Activated B cell treated with CpG ODN at 0.5 μM for 24 hours (primary cell): ENCODE measurements at regions not wholly inside any gene's neighbourhood (a gene's known extent, or its start where the extent isn't known, plus 50 kb on each side); places are given as distances from the start of the nearest gene placed in this dataset.
"Not testable (repeated sequence)": the region's sequence is repeated elsewhere in the genome, so short reads cannot be mapped to it uniquely, and the experiment has no call there.

Source experiments
- ATAC-seq: fragments of 200-7000 bp; cut with Tn5 transposase; one replicate; pipeline ENCODE4 v1.10.0; 2021; ENCODE audit warnings: low read depth, mild to moderate bottlenecking, moderate library complexity
- CTCF ChIA-PET: fragments of 350-600 bp; sonication (Branson Sonifier 250); formaldehyde crosslinking; loops from one replicate; lab custom pipeline; 2021; ENCODE audit warnings: antibody characterized with exemption; lab: Charles Lee
- POLR2A ChIA-PET: fragments of 350-600 bp; sonication (Branson Sonifier 250); formaldehyde crosslinking; loops from one replicate; lab custom pipeline; 2021; ENCODE audit warnings: antibody characterized with exemption; lab: Charles Lee
- DNase-seq: peaks from one replicate; pipeline ENCODE4 v3.0.0; 2022
- H3K27ac Mint-ChIP-seq: one replicate; pipeline ENCODE4 v1.8.0; 2020; ENCODE audit warnings: mixed read lengths
- H3K27me3 Mint-ChIP-seq: one replicate; pipeline ENCODE4 v1.8.0; 2021; ENCODE audit warnings: mixed read lengths
- H3K36me3 Mint-ChIP-seq: one replicate; pipeline ENCODE4 v1.8.0; 2021; ENCODE audit warnings: low read depth, mixed read lengths
- H3K4me1 Mint-ChIP-seq: one replicate; pipeline ENCODE4 v1.8.0; 2021; ENCODE audit warnings: mixed read lengths
- H3K4me3 Mint-ChIP-seq: one replicate; pipeline ENCODE4 v1.8.0; 2020; ENCODE audit warnings: mild to moderate bottlenecking, mixed read lengths
- H3K9me3 Mint-ChIP-seq: one replicate; pipeline ENCODE4 v1.8.0; 2020; ENCODE audit warnings: mixed read lengths
- CTCF ChIP-seq: fragments of 200-600 bp; IDR thresholded peaks from one replicate; pipeline ENCODE4 v1.8.0; 2022; ENCODE audit warnings: antibody characterized with exemption, mild to moderate bottlenecking
- intact Hi-C: fragments of 100-400 bp; cut with micrococcal nuclease; formaldehyde crosslinking; loops from one replicate; pipeline ENCODE4 v1.15.1; 2024

- ATAC-seq = no peak
- intact Hi-C loops = no loop called here
- TF ChIP-seq CTCF = no peak
- Mint-ChIP-seq H3K36me3 (no peaks in the 10 kb centered on the region), H3K27me3 (no peaks in the 10 kb centered on the region), H3K27ac (no peak overlapping the region), H3K4me3 (no peak overlapping the region), H3K4me1 (no peaks in the 10 kb centered on the region), H3K9me3 (peaks cover 13% of the 10 kb centered on the region)
- no peak for DNase-seq
- CTCF ChIA-PET = no interaction called here
- POLR2A ChIA-PET = no interaction called here
These were observed 1020.1 kb downstream of the TDRD15 start for GRCh38 chr2:22143840-22144239.

- ChIA-PET CTCF (no interaction called here), POLR2A (no interaction called here)
- Mint-ChIP-seq H3K36me3 (no peaks in the 10 kb centered on the region), H3K4me1 (no peaks in the 10 kb centered on the region), H3K4me3 (no peak overlapping the region), H3K27me3 (no peaks in the 10 kb centered on the region), H3K27ac (no peak overlapping the region), H3K9me3 (peaks cover 5% of the 10 kb centered on the region)
- intact Hi-C loops = no loop called here
- no peak for ATAC-seq
- no peak for DNase-seq
- no peak for TF ChIP-seq CTCF
These were observed 1030.3 kb downstream of the TDRD15 start for GRCh38 chr2:22153931-22154613.

GRCh38 chr2:22156661-22157060, 1032.9 kb downstream of the TDRD15 start:
- H3K36me3 Mint-ChIP-seq, CTCF ChIA-PET, H3K27ac Mint-ChIP-seq, POLR2A ChIA-PET, intact Hi-C loops, H3K27me3 Mint-ChIP-seq, ATAC-seq, H3K9me3 Mint-ChIP-seq, DNase-seq, H3K4me3 Mint-ChIP-seq, H3K4me1 Mint-ChIP-seq: not testable (repeated sequence)

GRCh38 chr2:22167256-22167655, 1043.5 kb downstream of the TDRD15 start:
- Mint-ChIP-seq H3K4me3 (no peak overlapping the region), H3K9me3 (peaks cover 19% of the 10 kb centered on the region), H3K36me3 (no peaks in the 10 kb centered on the region), H3K4me1 (no peaks in the 10 kb centered on the region), H3K27ac (no peak overlapping the region), H3K27me3 (no peaks in the 10 kb centered on the region)
- DNase-seq = no peak
- intact Hi-C loops = no loop called here
- ChIA-PET POLR2A (no interaction called here), CTCF (no interaction called here)
- no peak for ATAC-seq
- TF ChIP-seq CTCF = no peak

- no peak for DNase-seq
- Mint-ChIP-seq H3K36me3 (no peaks in the 10 kb centered on the region), H3K27ac (no peak overlapping the region), H3K27me3 (no peaks in the 10 kb centered on the region), H3K9me3 (peaks cover 15% of the 10 kb centered on the region), H3K4me1 (no peaks in the 10 kb centered on the region), H3K4me3 (no peak overlapping the region)
- intact Hi-C loops = no loop called here
- CTCF ChIA-PET = no interaction called here
- POLR2A ChIA-PET = no interaction called here
- TF ChIP-seq CTCF = no peak
- no peak for ATAC-seq
These were observed 1051.2 kb downstream of the TDRD15 start for GRCh38 chr2:22175003-22175402.

GRCh38 chr2:22185251-22185650, 1061.5 kb downstream of the TDRD15 start:
- ChIA-PET POLR2A (no interaction called here), CTCF (no interaction called here)
- Mint-ChIP-seq H3K27me3 (no peaks in the 10 kb centered on the region), H3K36me3 (no peaks in the 10 kb centered on the region), H3K9me3 (peaks cover 8% of the 10 kb centered on the region), H3K27ac (no peak overlapping the region), H3K4me3 (no peak overlapping the region), H3K4me1 (no peaks in the 10 kb centered on the region)
- TF ChIP-seq CTCF = no peak
- DNase-seq (no peak), ATAC-seq (no peak)
- intact Hi-C loops = no loop called here

GRCh38 chr2:22186261-22186828, 1062.6 kb downstream of the TDRD15 start:
- CTCF ChIA-PET, H3K36me3 Mint-ChIP-seq, H3K27me3 Mint-ChIP-seq, POLR2A ChIA-PET, DNase-seq, H3K9me3 Mint-ChIP-seq, ATAC-seq, H3K27ac Mint-ChIP-seq, H3K4me1 Mint-ChIP-seq, H3K4me3 Mint-ChIP-seq, intact Hi-C loops: not testable (repeated sequence)
